ENCODE measurements at regions not wholly inside any gene's neighbourhood (a gene's known extent, or its start where the extent isn't known, plus 50 kb on each side); places are given as distances from the start of the nearest gene placed in this dataset.

DNA sequence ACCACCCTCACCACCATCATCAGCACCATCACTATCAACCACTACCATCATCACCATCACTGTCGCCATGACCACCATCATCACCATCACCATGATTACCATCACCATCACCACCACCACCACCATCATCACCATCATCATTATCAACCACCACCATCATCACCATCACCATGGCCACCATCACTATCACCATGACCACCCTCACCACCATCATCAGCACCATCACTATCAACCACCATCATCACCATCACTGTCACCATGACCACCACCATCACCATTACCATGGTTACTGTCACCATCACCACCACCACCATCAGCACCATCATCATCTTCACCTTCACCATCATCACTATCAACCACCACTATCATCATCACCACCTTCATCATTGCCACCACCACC is 183.4 kb downstream of the SHANK2 start:
- Histone ChIP-seq H3K36me3 (no peaks in the 10 kb centered on the region), H3K4me1 (no peaks in the 10 kb centered on the region), H3K9me3 (no peaks in the 10 kb centered on the region), H3K27ac (no peak overlapping the region), H3K4me3 (no peak overlapping the region), H3K27me3 (no peaks in the 10 kb centered on the region)
- intact Hi-C loops (cut with DNase I; ENCODE audit: low total_unique reads) (no loop called here), in situ Hi-C loops (cut with MboI; ENCODE audit: low pct_ligation_motif_present in 1 of 4, low pct_unique_long_range_greater_than_20kb in 1 of 4, low sequenced_read_pairs in 3 of 4) (no loop called here)
- no peak for DNase-seq
- TF ChIP-seq POLR2A (IDR thresholded peaks at IDR 0.05) = no peak
- TF ChIP-seq EP300 (IDR thresholded peaks at IDR 0.05; ENCODE audit: low read depth) = no peak
- TF ChIP-seq, protein P1, sequence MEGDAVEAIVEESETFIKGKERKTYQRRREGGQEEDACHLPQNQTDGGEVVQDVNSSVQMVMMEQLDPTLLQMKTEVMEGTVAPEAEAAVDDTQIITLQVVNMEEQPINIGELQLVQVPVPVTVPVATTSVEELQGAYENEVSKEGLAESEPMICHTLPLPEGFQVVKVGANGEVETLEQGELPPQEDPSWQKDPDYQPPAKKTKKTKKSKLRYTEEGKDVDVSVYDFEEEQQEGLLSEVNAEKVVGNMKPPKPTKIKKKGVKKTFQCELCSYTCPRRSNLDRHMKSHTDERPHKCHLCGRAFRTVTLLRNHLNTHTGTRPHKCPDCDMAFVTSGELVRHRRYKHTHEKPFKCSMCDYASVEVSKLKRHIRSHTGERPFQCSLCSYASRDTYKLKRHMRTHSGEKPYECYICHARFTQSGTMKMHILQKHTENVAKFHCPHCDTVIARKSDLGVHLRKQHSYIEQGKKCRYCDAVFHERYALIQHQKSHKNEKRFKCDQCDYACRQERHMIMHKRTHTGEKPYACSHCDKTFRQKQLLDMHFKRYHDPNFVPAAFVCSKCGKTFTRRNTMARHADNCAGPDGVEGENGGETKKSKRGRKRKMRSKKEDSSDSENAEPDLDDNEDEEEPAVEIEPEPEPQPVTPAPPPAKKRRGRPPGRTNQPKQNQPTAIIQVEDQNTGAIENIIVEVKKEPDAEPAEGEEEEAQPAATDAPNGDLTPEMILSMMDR (IDR thresholded peaks at IDR 0.05) = no peak
- 78 to 88% methylated on average over 1 of the region's 1 CpG for WGBS, 2 donors (ENCODE audit: low coverage in 1 of 2)

DNA sequence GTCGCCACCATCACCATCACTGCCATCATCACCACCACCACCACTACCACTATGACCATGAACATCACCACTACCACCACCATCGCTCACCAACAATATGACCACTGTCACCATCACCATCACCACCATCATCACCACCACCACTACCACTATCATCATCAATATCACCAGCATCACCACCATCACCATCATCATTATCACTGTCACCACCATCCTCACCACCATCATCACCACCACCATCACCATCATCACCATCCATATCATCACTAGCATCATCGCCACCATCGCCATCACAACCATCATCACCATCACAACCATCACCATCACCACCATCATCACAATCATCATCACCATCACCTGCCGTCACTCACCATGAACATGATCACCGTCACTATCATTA is 184.6 kb downstream of the SHANK2 start:
- DNase-seq = no peak
- Histone ChIP-seq H3K4me3 (no peak overlapping the region), H3K27me3 (no peaks in the 10 kb centered on the region), H3K27ac (no peak overlapping the region), H3K9me3 (no peaks in the 10 kb centered on the region), H3K36me3 (no peaks in the 10 kb centered on the region), H3K4me1 (no peaks in the 10 kb centered on the region)
- no peak for TF ChIP-seq POLR2A (IDR thresholded peaks at IDR 0.05)
- intact Hi-C loops (cut with DNase I; ENCODE audit: low total_unique reads) (no loop called here), in situ Hi-C loops (cut with MboI; ENCODE audit: low pct_ligation_motif_present in 1 of 4, low pct_unique_long_range_greater_than_20kb in 1 of 4, low sequenced_read_pairs in 3 of 4) (no loop called here)
- 91 to 97% methylated on average over 6 of the region's 6 CpGs for WGBS, 2 donors (ENCODE audit: low coverage in 1 of 2)

DNA sequence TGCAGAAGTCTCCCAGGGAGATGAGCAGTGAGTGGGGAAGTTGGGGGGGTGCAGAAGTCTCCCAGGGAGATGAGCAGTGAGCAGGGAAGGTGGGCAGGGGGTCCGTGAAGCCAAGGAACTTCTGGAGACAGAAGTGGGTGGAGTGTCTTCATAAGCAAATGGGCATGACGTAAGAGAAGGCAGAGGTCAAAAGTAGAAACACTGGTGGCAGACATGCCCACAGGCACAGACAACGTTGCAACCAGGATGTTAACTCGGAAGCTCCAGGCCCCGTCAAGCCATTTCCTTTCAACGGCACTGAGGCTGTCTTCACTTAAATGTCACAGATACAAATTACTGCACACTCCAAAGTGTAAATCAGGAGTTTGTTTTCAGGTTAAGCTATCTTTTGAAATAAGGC is 186.1 kb downstream of the SHANK2 start:
- Histone ChIP-seq H3K36me3 (no peaks in the 10 kb centered on the region), H3K27ac (no peak overlapping the region), H3K4me1 (no peaks in the 10 kb centered on the region), H3K27me3 (no peaks in the 10 kb centered on the region), H3K9me3 (no peaks in the 10 kb centered on the region), H3K4me3 (no peak overlapping the region)
- 50 to 55% methylated on average over 4 to 6 of the region's 6 CpGs for WGBS, 2 donors (ENCODE audit: low coverage in 1 of 2)
- no peak for DNase-seq
- in situ Hi-C loops (cut with MboI; ENCODE audit: low pct_ligation_motif_present in 1 of 4, low pct_unique_long_range_greater_than_20kb in 1 of 4, low sequenced_read_pairs in 3 of 4) (no loop called here), intact Hi-C loops (cut with DNase I; ENCODE audit: low total_unique reads) (no loop called here)
- TF ChIP-seq EP300 (IDR thresholded peaks at IDR 0.05; ENCODE audit: low read depth) (no peak), POLR2AphosphoS5 (IDR thresholded peaks at IDR 0.05) (no peak), POLR2A (IDR thresholded peaks at IDR 0.05) (no peak)
- TF ChIP-seq, protein P1 (IDR thresholded peaks at IDR 0.05) = no peak

DNA sequence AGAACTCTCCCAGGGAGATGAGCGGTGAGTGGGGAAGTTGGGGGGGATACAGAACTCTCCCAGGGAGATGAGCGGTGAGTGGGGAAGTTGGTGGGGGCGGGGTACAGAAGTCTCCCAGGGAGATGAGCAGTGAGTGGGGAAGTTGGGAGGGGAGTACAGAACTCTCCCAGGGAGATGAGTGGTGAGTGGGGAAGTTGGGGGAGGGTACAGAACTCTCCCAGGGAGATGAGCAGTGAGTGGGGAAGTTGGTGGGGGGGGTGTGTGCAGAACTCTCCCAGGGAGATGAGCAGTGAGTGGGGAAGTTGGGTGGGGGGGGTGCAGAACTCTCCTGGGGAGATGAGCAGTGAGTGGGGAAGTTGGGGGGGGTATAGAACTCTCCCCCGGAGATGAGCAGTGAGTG is 186.5 kb downstream of the SHANK2 start:
- WGBS, 2 donors (ENCODE audit: low coverage in 1 of 2) = 78% methylated on average over 3 of the region's 4 CpGs; no CpG with 5 or more reads in 1 of the 2 donors
- intact Hi-C loops (cut with DNase I; ENCODE audit: low total_unique reads) (no loop called here), in situ Hi-C loops (cut with MboI; ENCODE audit: low pct_ligation_motif_present in 1 of 4, low pct_unique_long_range_greater_than_20kb in 1 of 4, low sequenced_read_pairs in 3 of 4) (no loop called here)
- no peaks in the 10 kb centered on the region for H3K9me3 ChIP-seq
- H3K36me3 ChIP-seq = no peaks in the 10 kb centered on the region
- no peak overlapping the region for H3K27ac ChIP-seq
- H3K4me3 ChIP-seq = no peak overlapping the region
- H3K4me1 ChIP-seq = no peaks in the 10 kb centered on the region
- TF ChIP-seq, protein P1 (IDR thresholded peaks at IDR 0.05) = no peak
- TF ChIP-seq EP300 (IDR thresholded peaks at IDR 0.05; ENCODE audit: low read depth) = no peak
- TF ChIP-seq POLR2AphosphoS5 (IDR thresholded peaks at IDR 0.05) = no peak
- no peak for TF ChIP-seq POLR2A (IDR thresholded peaks at IDR 0.05)
- H3K27me3 ChIP-seq = no peaks in the 10 kb centered on the region
- no peak for DNase-seq

DNA sequence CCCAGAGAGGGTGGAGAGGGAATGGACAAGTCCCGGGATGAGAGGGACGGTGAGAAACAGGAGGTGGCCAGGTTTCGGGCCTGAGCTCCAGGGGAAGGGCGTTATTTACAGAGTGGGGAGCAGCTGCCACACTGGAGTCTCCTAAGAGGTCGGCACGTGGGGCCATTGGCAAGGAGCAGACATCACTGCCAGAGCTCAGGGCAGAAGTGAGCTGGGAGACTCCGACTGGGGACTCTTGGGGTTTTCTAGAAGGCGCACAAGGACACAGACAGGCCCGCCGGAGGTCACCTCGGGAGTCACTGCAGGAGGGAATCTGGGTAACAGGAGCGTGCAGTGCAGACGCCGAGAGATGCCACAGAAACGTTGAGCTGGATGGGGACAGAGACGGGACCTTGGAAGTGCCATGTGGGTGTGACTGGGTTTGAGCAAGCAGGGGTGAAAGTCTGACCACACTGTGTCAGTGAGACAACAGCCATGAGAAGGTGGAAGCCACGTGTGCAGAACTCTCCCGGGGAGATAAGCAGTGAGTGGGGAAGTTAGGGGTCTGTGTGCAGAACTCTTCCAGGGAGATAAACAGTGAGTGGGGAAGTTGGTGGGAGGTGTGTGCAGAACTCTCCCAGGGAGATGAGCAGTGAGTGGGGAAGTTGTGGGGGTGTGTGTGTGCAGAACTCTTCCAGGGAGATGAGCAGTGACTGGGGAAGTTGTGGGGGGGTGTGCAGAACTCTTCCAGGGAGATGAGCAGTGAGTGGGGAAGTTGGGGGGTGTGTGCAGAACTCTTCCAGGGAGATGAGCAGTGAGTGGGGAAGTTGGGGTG is 187.5 kb downstream of the SHANK2 start:
- no peak overlapping the region for H3K4me3 ChIP-seq
- H3K9me3 ChIP-seq = no peaks in the 10 kb centered on the region
- no peak overlapping the region for H3K27ac ChIP-seq
- no peaks in the 10 kb centered on the region for H3K27me3 ChIP-seq
- intact Hi-C loops (cut with DNase I; ENCODE audit: low total_unique reads) = no loop called here
- WGBS, 2 donors (ENCODE audit: low coverage in 1 of 2) = 70 to 79% methylated on average over 2 to 18 of the region's 18 CpGs
- in situ Hi-C loops (cut with MboI; ENCODE audit: low pct_ligation_motif_present in 1 of 4, low pct_unique_long_range_greater_than_20kb in 1 of 4, low sequenced_read_pairs in 3 of 4) = no loop called here
- no peaks in the 10 kb centered on the region for H3K4me1 ChIP-seq
- DNase-seq = no peak
- H3K36me3 ChIP-seq = no peaks in the 10 kb centered on the region
- no peak for TF ChIP-seq POLR2AphosphoS5 (IDR thresholded peaks at IDR 0.05)
- no peak for TF ChIP-seq EP300 (IDR thresholded peaks at IDR 0.05; ENCODE audit: low read depth)
- TF ChIP-seq POLR2A (IDR thresholded peaks at IDR 0.05) = no peak
- TF ChIP-seq, protein P1 (IDR thresholded peaks at IDR 0.05) = no peak

Measured in transverse colon (tissue), 4 donors.